ENCODE measurements at regions not wholly inside any gene's neighbourhood (a gene's known extent, or its start where the extent isn't known, plus 50 kb on each side); places are given as distances from the start of the nearest gene placed in this dataset.

DNA sequence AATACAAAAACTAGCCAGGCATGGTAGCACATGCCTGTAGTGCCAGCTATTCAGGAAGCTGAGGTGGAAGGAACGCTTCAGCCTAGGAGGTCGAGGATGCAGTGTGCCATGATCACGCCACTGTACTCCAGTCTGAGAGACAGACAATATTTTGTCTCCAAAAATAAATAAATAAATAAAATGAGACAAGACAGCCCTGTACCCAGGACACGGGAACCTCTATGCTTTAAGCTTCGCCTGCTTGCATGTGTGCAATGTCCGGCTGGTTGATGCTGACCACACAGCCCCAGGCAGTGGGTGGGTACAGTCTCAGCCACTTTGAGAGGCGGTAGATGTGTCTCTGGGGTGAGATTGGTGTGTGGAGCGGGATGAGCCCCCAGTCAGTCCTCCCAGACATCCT is 52.0 kb upstream of the MPEG1 start:
- in situ Hi-C loops (cut with MboI; ENCODE audit: low pct_unique_long_range_greater_than_20kb, low sequenced_read_pairs, unreplicated experiment), result no loop called here
- DNase-seq (ENCODE audit: low spot score), result no peak
- TF ChIP-seq, protein P1, sequence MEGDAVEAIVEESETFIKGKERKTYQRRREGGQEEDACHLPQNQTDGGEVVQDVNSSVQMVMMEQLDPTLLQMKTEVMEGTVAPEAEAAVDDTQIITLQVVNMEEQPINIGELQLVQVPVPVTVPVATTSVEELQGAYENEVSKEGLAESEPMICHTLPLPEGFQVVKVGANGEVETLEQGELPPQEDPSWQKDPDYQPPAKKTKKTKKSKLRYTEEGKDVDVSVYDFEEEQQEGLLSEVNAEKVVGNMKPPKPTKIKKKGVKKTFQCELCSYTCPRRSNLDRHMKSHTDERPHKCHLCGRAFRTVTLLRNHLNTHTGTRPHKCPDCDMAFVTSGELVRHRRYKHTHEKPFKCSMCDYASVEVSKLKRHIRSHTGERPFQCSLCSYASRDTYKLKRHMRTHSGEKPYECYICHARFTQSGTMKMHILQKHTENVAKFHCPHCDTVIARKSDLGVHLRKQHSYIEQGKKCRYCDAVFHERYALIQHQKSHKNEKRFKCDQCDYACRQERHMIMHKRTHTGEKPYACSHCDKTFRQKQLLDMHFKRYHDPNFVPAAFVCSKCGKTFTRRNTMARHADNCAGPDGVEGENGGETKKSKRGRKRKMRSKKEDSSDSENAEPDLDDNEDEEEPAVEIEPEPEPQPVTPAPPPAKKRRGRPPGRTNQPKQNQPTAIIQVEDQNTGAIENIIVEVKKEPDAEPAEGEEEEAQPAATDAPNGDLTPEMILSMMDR (IDR thresholded peaks at IDR 0.05; ENCODE audit: extremely low read depth, insufficient read depth, missing control alignments), result no peak

DNA sequence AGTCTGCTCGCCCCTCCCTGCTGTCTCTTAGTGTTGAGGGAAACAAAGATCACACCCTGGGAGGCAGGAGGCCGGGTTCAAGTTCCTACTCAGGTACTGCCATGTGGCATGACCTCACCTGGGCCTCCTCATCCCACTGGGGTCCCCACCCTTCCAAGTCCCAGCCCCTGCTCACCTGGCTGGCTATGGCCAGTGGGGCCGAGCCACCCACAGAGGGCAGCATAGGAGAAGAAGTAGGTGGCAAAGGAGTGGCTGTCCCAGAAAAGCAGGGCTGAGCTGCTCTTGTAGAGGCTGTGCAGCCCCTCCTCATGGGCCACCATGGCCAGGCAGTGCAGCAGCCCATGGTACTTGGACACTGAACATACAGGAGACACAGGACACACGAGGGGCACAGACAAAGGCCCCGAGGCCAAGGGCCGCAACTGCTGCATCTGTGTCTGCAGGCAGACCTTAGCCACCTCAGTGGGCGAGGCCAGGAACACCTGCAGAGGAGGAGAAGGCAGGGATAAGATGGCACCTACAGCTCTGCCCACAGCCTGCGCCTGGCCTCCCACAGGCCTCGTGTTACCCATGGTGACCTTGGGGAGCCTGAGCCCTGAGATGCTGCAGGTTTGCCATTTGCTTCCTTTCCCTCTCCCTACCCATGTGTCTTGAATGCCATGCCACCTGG is 50.6 kb upstream of the MPEG1 start:
- in situ Hi-C loops (cut with MboI; ENCODE audit: low pct_unique_long_range_greater_than_20kb, low sequenced_read_pairs, unreplicated experiment), result no loop called here
- no peak for DNase-seq (ENCODE audit: low spot score)

More for the DNA sequence above, 50.6 kb upstream of the MPEG1 start:
- TF ChIP-seq, protein P1 (IDR thresholded peaks at IDR 0.05; ENCODE audit: extremely low read depth, insufficient read depth, missing control alignments), result peak; percentile 63

Measured in GM13977 (cell line).